Stromal cell of bone marrow (primary cell): ENCODE measurements at regions not wholly inside any gene's neighbourhood (a gene's known extent, or its start where the extent isn't known, plus 50 kb on each side); places are given as distances from the start of the nearest gene placed in this dataset.
"Not testable (repeated sequence)": the region's sequence is repeated elsewhere in the genome, so short reads cannot be mapped to it uniquely, and the experiment has no call there.

Experiments used
- DNase-seq: peaks from one replicate; pipeline ENCODE4 v3.0.0-alpha.2; 2012; ENCODE audit warnings: low read depth

GRCh38 chr18:22566703-22567420 is 149.1 kb upstream of the CTAGE1 start:
- DNase-seq, result no peak

GRCh38 chr18:22567794-22568193 is 150.1 kb upstream of the CTAGE1 start:
- no peak for DNase-seq

GRCh38 chr18:22570492-22570891 is 152.8 kb upstream of the CTAGE1 start:
- no peak for DNase-seq

- DNase-seq, result no peak
Measured at GRCh38 chr18:22572341-22572740, 154.6 kb upstream of the CTAGE1 start.

GRCh38 chr18:22579271-22579670 is 161.6 kb upstream of the CTAGE1 start:
- DNase-seq, result no peak

GRCh38 chr18:22585333-22585732 is 167.6 kb upstream of the CTAGE1 start:
- DNase-seq, result no peak

- DNase-seq, result no peak
Measured at GRCh38 chr18:22585821-22586220, 168.1 kb upstream of the CTAGE1 start.

GRCh38 chr18:22591222-22591621 is 173.5 kb upstream of the CTAGE1 start:
- peak; percentile 46 for DNase-seq

GRCh38 chr18:22594155-22594690 is 176.5 kb upstream of the CTAGE1 start:
- DNase-seq, result no peak

- DNase-seq, result no peak
Measured at GRCh38 chr18:22601481-22601880, 183.8 kb upstream of the CTAGE1 start.

- not testable (repeated sequence) for DNase-seq
Measured at GRCh38 chr18:22602456-22602855, 184.7 kb upstream of the CTAGE1 start.

GRCh38 chr18:22603902-22604301 is 186.2 kb upstream of the CTAGE1 start:
- no peak for DNase-seq

- DNase-seq, result no peak
Measured at GRCh38 chr18:22604390-22604985, 186.8 kb upstream of the CTAGE1 start.

- DNase-seq, result no peak
Measured at GRCh38 chr18:22604986-22605421, 187.3 kb upstream of the CTAGE1 start.

GRCh38 chr18:22605736-22606135 is 188.0 kb upstream of the CTAGE1 start:
- DNase-seq, result no peak

GRCh38 chr18:22606563-22607283 is 189.0 kb upstream of the CTAGE1 start:
- no peak for DNase-seq

GRCh38 chr18:22607284-22607635 is 189.5 kb upstream of the CTAGE1 start:
- no peak for DNase-seq

- no peak for DNase-seq
Measured at GRCh38 chr18:22608847-22609246, 191.1 kb upstream of the CTAGE1 start.

- DNase-seq, result peak; percentile 22
Measured at GRCh38 chr18:22609642-22610041, 191.9 kb upstream of the CTAGE1 start.

- DNase-seq, result no peak
Measured at GRCh38 chr18:22613058-22613690, 195.5 kb upstream of the CTAGE1 start.

- no peak for DNase-seq
Measured at GRCh38 chr18:22613788-22614187, 196.1 kb upstream of the CTAGE1 start.

GRCh38 chr18:22623513-22623912 is 205.8 kb upstream of the CTAGE1 start:
- DNase-seq, result no peak

- DNase-seq, result no peak
Measured at GRCh38 chr18:22624176-22624575, 206.5 kb upstream of the CTAGE1 start.
